HG03520 (cell line): ENCODE measurements at regions not wholly inside any gene's neighbourhood (a gene's known extent, or its start where the extent isn't known, plus 50 kb on each side); places are given as distances from the start of the nearest gene placed in this dataset.
"Not testable (repeated sequence)": the region's sequence is repeated elsewhere in the genome, so short reads cannot be mapped to it uniquely, and the experiment has no call there.

Experiments used
- ATAC-seq: cut with Tn5 transposase; IDR thresholded peaks from one replicate; pipeline ENCODE4 v1.9.1; 2021; ENCODE audit warnings: mild to moderate bottlenecking, moderate library complexity; ENCODE audit not compliant: unreplicated experiment

DNA sequence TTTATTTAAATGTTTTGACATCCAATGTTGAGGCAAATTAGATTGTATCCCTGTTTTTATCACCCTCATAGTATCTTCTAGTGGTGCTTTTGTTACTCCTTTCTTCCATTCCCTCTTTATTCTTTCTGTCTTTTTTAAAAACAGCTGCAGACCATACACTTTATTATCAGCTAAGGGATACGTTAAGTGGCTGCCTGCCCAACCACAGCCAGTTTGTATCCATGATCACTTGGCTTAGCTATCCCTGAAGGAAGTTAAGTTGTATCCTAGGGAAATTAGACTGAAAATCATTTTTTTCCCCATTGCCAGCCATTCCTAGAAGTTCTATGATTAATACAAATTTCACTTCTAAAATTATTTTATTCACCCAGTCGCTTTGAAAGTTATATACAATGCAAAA, 1032.7 kb downstream of the NR2F1-AS1 start:
- no peak for ATAC-seq

GRCh38 chr5:92544596-92544995, 1036.4 kb downstream of the NR2F1-AS1 start:
- no peak for ATAC-seq

- no peak for ATAC-seq
These were observed 1037.0 kb downstream of the NR2F1-AS1 start for GRCh38 chr5:92544036-92544435.

GRCh38 chr5:92543201-92543600, 1037.8 kb downstream of the NR2F1-AS1 start:
- ATAC-seq = no peak

GRCh38 chr5:92542017-92542416, 1039.0 kb downstream of the NR2F1-AS1 start:
- not testable (repeated sequence) for ATAC-seq

DNA sequence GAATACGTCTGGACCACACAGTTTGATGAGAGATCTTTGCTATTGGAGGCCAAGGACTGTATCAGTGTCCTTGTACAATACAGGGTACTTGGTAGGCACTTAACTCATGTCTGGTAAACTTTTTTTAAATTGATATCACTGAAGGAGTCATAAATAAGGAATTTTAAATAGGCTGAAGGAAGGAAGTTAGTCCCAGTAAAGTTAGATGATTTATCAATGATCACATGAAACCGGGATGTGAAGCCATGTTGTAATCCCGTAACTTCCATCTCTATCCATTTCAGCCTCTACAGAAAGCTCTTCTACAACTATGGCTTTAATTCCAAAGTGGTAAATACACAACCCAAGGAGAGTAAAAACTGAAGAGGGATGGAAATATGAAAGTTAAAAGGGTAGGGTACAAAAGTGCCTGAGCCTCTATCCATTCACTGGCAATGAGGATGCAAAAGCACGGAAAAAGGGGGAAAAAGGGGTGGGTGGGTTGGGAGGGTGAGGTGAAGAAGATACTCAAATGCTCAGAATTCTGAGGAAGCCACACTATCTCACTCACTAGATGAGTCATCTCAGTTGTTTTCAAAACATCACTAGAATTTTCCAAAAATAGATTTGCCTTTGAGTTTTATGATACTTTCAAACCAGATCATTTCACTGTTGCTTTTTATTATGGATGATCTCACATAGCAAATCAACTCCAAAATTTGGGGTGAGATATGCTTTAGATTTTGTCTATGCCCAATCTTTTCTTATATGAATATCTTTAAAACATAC, 1053.5 kb downstream of the NR2F1-AS1 start:
- no peak for ATAC-seq

GRCh38 chr5:92525131-92525530, 1055.9 kb downstream of the NR2F1-AS1 start:
- no peak for ATAC-seq

GRCh38 chr5:92519811-92520632, 1061.0 kb downstream of the NR2F1-AS1 start:
- no peak for ATAC-seq

- peak; percentile 98 for ATAC-seq
These were observed 1062.6 kb downstream of the NR2F1-AS1 start for GRCh38 chr5:92518318-92518904.

DNA sequence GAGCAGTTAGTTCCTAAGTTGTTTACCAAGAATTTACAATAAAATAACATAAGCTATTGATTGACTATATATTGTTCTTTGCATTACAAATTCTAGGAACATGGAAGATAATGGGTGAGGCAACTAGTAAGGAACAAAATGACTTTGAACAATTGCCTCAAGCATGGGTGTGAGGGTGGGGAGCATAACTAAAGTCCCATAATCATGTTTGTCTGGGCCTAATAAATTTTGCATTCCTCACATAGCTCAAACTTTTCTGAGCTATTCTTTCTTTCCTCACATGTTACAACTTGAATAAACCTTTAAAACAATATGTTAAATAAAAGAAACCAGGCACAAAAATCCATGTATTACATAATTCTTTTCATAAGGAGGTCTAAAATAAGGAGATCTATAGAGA, 1066.1 kb downstream of the NR2F1-AS1 start:
- no peak for ATAC-seq

DNA sequence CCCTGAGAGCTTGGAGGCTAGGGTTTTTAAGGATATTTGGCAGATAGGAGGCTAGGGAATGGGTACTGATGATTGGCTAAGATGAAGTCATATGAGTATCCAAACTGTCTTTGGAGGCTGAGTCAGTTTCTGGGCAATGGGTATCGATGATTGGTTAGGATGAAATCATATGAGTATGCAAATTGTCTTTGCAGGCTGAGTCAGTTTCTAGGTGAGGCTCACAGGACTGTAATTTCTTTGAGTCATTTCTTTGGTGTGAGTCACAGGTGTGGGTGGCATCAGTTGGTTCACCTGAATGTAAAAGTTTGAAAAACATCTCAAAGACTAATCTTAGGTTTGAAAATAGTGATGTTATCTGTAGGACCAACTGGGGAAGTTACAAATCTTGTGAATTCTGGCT, 1068.0 kb downstream of the NR2F1-AS1 start:
- no peak for ATAC-seq

- ATAC-seq = no peak
These were observed 1072.7 kb downstream of the NR2F1-AS1 start for GRCh38 chr5:92508271-92508670.

DNA sequence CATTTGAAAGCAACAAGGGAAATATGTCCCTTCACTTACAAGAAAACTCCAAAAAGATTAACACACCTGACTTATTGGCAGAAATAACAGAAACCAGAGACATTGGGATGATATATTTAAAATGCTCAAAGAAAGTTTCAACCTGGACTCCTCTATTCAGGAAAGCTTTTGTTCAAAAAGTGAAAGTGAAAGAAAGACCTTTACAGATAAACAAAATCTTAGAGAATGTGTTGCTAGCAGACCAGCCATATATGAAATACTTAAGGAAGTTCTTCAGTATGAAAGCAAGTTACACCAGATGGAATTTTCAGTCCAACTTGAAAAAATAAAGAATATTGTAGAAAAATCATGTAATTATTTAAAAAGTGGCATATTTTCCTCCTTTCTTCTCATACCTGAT, 1075.1 kb downstream of the NR2F1-AS1 start:
- ATAC-seq = no peak

- no peak for ATAC-seq
These were observed 1075.9 kb downstream of the NR2F1-AS1 start for GRCh38 chr5:92505145-92505544.

DNA sequence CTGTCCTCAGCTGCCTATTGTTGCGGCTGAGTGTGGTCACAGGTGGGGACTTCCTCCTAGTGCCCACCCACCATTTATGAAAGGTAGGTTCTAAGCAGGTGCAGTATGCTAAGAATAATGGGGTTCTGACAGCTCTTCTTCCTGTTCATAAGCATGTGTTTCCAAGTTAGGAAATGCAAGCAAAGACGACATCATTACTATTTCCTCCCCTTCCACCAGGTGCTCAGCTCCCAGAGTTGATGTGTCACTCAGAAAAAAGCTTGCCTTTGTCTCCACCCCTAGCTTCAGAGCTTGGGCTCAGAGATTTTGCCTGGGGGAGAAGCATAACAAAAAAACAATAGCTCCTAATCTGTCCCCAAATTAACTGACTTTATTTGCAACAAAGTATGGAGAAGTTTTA, 1076.7 kb downstream of the NR2F1-AS1 start:
- ATAC-seq = no peak

DNA sequence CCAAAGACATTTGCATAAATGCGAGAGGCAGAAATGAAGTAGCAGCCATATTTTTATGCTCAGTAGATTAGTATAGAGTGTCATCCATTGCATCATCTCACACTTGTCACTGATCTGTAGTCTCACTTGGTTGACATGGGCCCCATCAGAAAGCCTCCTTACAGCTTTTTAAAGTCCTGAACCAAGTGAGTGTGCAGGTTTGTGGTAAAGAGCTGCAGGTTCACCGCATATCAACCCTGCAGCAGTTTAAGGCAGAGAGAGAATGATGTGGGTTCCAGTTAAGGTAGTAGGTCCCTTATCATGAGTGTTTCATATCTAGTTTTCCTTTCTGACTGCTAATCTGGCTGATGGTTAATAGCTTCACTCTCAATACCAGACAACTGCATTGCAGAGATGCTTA, 1080.3 kb downstream of the NR2F1-AS1 start:
- ATAC-seq = no peak

GRCh38 chr5:92496545-92496944, 1084.5 kb downstream of the NR2F1-AS1 start:
- ATAC-seq = no peak

GRCh38 chr5:92494508-92494907, 1086.5 kb downstream of the NR2F1-AS1 start:
- no peak for ATAC-seq

GRCh38 chr5:92492908-92493307, 1088.1 kb downstream of the NR2F1-AS1 start:
- ATAC-seq = no peak

- ATAC-seq = no peak
These were observed 1096.5 kb downstream of the NR2F1-AS1 start for GRCh38 chr5:92484484-92484883.

DNA sequence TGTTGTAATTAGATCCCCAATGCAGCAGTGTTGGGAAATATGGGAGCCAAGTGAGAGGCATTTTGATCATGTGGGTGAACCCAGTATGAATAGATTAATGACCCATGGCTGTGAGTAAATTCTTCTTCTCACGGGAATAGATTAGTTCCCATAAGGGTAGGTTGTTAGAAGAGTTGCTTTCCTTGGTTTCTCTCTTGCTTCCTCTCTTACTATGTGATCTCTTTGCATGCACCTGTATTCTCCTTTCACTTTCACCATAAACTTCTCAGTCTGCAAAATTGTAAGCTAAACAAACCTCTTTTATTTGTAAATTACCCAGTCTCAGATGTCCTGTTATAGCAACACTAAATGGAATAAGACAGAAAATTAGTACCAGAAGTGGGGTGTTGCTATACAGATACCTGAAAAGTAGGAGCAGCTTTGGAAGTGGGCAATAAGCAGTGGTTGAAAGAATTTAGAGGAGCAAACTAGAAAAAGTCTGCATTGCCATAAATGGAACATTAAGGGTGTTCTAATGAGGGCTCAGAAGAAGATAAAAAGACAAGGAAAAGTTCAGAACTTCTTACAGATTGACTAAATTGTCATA, 1090.0 kb upstream of the ARRDC3 start:
- ATAC-seq = no peak
